ENCODE measurements at regions not wholly inside any gene's neighbourhood (a gene's known extent, or its start where the extent isn't known, plus 50 kb on each side); places are given as distances from the start of the nearest gene placed in this dataset.

DNA sequence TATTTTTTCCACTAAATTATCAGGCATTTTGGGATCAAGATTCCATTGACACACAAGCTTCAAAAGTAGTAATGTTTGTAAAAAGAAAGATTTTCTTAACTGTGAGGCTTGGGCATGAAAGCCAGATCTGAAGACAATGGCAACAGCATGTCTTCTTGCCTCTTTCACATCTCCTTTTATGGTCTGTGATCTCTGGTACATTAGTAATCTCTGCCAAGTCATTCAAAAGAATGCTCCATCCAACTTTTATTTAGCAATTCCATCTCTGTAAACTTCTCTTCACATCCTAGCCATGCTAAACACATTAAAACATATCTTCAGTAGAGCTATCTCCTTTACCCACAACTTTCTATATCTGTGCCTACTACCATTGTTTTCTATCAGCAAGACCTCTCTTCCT, 465.4 kb downstream of the FAT4 start:
- TF ChIP-seq, protein P1, sequence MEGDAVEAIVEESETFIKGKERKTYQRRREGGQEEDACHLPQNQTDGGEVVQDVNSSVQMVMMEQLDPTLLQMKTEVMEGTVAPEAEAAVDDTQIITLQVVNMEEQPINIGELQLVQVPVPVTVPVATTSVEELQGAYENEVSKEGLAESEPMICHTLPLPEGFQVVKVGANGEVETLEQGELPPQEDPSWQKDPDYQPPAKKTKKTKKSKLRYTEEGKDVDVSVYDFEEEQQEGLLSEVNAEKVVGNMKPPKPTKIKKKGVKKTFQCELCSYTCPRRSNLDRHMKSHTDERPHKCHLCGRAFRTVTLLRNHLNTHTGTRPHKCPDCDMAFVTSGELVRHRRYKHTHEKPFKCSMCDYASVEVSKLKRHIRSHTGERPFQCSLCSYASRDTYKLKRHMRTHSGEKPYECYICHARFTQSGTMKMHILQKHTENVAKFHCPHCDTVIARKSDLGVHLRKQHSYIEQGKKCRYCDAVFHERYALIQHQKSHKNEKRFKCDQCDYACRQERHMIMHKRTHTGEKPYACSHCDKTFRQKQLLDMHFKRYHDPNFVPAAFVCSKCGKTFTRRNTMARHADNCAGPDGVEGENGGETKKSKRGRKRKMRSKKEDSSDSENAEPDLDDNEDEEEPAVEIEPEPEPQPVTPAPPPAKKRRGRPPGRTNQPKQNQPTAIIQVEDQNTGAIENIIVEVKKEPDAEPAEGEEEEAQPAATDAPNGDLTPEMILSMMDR (conservative IDR thresholded peaks at IDR 0.05 in 1 of 2, IDR thresholded peaks at IDR 0.05 in 1 of 2; ENCODE audit: low read depth in 1 of 2, low read length in 2 of 2), result no peak
- TF ChIP-seq EZH2 (IDR thresholded peaks at IDR 0.05; ENCODE audit: low read length, missing control alignments), result no peak

All from fibroblast of lung (primary cell).